ENCODE measurements at regions not wholly inside any gene's neighbourhood (a gene's known extent, or its start where the extent isn't known, plus 50 kb on each side); places are given as distances from the start of the nearest gene placed in this dataset.
A peak's percentile ranks its signal among the peaks of the same experiment; 100 is the strongest.

- Mint-ChIP-seq H3K36me3 (ENCODE audit: low read depth) (no peaks in the 10 kb centered on the region), H3K4me1 (ENCODE audit: low read depth) (no peaks in the 10 kb centered on the region), H3K27ac (no peak overlapping the region), H3K4me3 (no peak overlapping the region), H3K9me3 (no peaks in the 10 kb centered on the region), H3K27me3 (ENCODE audit: insufficient read depth) (peaks cover 16% of the 10 kb centered on the region)
- TF ChIP-seq CTCF (IDR thresholded peaks at IDR 0.05): no peak
- no peak for DNase-seq
Measured at GRCh38 chr4:145248502-145248901, 68.1 kb upstream of the OTUD4 start.

- Mint-ChIP-seq H3K36me3 (ENCODE audit: low read depth) (no peaks in the 10 kb centered on the region), H3K4me3 (no peak overlapping the region), H3K27ac (no peak overlapping the region), H3K4me1 (ENCODE audit: low read depth) (peaks cover 15% of the 10 kb centered on the region), H3K9me3 (no peaks in the 10 kb centered on the region), H3K27me3 (ENCODE audit: insufficient read depth) (peaks cover 5% of the 10 kb centered on the region; the same call in 1 of the 2 replicates)
- DNase-seq: peak; percentile 47
- peak; percentile 86 for TF ChIP-seq CTCF (IDR thresholded peaks at IDR 0.05)
Measured at GRCh38 chr4:145234091-145234706, 53.8 kb upstream of the OTUD4 start.

- H3K9me3 Mint-ChIP-seq: no peaks in the 10 kb centered on the region
- no peaks in the 10 kb centered on the region for H3K36me3 Mint-ChIP-seq (ENCODE audit: low read depth)
- no peak for TF ChIP-seq CTCF (IDR thresholded peaks at IDR 0.05)
- DNase-seq: peak; percentile 11
- H3K4me1 Mint-ChIP-seq (ENCODE audit: low read depth): peaks cover 15% of the 10 kb centered on the region
- no peak overlapping the region for H3K27ac Mint-ChIP-seq
- H3K4me3 Mint-ChIP-seq: no peak overlapping the region
- H3K27me3 Mint-ChIP-seq (ENCODE audit: insufficient read depth): peaks cover 4% of the 10 kb centered on the region
Measured at GRCh38 chr4:145231906-145232700, 51.7 kb upstream of the OTUD4 start.

GRCh38 chr4:145230726-145231125 lies 50.3 kb upstream of the OTUD4 start:
- TF ChIP-seq CTCF (IDR thresholded peaks at IDR 0.05): no peak
- H3K27me3 Mint-ChIP-seq (ENCODE audit: insufficient read depth): peaks cover 3% of the 10 kb centered on the region; the same call in 1 of the 2 replicates
- peak; percentile 19 for DNase-seq
- H3K9me3 Mint-ChIP-seq: no peaks in the 10 kb centered on the region
- no peaks in the 10 kb centered on the region for H3K36me3 Mint-ChIP-seq (ENCODE audit: low read depth)
- H3K4me1 Mint-ChIP-seq (ENCODE audit: low read depth): peaks cover 15% of the 10 kb centered on the region
- no peak overlapping the region for H3K27ac Mint-ChIP-seq
- H3K4me3 Mint-ChIP-seq: no peak overlapping the region

All from HFFc6 (cell line).